ENCODE measurements at regions not wholly inside any gene's neighbourhood (a gene's known extent, or its start where the extent isn't known, plus 50 kb on each side); places are given as distances from the start of the nearest gene placed in this dataset.
A peak's percentile ranks its signal among the peaks of the same experiment; 100 is the strongest.
"Not testable (repeated sequence)": the region's sequence is repeated elsewhere in the genome, so short reads cannot be mapped to it uniquely, and the experiment has no call there.

DNA sequence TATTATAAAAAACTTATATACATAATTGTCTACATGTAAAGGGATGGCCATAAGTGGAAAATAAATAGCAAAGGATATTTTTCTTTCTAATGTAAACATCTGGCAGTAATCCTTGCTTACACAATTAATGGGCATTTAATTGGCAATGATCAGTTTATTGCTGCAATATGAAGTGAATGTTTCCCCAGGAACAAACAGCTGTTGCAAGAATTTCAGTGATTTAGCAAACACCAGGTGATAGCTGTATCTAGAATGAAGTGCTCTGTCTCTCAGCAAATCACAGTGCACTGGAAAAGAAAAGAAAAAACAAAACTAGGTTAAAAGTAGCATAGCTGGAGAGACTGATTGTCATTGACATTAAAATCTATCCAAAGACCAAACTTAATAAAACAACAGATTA lies 594.5 kb upstream of the ARRDC3 start:
- no peak for DNase-seq
- in situ Hi-C loops (cut with MboI; ENCODE audit: low pct_unique_long_range_greater_than_20kb, low sequenced_read_pairs), result no loop called here

DNA sequence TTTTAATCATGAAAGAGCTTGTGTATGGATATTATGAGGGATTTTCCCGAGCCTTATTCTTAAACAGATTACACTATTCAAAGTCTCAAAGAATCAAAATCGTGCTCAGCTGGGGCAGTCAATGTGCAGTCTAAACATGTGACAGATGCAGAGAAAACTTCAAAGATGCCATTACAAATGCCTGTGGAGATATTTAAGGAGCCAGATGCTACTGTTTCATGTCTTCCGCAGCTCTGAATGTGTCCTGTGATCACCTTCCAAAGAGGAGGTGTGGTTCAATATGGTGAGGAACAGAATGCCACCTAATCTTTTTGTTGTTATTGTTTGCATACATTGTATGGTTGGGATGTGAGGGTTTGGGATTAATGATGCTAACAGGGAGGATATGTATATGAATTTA lies 593.3 kb upstream of the ARRDC3 start:
- in situ Hi-C loops (cut with MboI; ENCODE audit: low pct_unique_long_range_greater_than_20kb, low sequenced_read_pairs), result no loop called here
- no peak for DNase-seq

DNA sequence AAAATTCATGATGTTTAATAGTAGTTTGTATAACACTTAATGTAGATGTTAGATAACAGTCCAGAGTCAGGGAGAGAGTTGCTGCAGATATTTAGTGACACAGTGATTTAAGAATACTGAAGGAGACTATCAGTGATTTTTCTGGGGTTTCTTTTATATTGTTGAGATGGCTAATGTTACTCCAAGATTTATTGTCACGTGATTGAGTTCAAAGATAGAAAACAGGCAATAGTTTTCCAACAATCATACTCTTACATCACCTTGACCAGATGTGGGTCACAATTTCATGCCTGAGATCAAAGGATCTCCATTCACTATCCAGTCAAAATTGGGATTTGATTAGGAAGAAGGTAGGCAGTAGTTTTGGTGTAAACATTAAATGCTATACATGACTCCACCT lies 580.0 kb upstream of the ARRDC3 start:
- no peak for DNase-seq
- in situ Hi-C loops (cut with MboI; ENCODE audit: low pct_unique_long_range_greater_than_20kb, low sequenced_read_pairs), result no loop called here

DNA sequence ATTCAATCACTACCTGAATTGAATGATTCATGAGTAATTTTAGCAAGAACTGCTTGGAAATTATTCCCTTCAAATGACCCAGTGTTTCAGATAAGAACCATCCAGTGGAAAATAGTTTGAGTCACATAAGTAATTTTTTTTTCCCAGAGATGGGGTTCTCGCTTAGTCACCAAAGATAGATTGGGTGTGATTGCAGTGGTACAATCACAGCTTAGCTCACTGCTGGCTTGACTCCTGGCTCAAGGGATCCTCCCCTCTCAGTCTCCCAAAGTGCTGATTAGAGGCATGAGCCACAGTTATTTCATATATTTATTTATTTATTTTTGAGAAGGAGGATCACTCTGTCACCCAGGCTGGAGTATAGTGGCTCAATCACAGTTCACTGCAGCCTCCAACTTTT lies 574.5 kb upstream of the ARRDC3 start:
- DNase-seq, result no peak
- in situ Hi-C loops (cut with MboI; ENCODE audit: low pct_unique_long_range_greater_than_20kb, low sequenced_read_pairs), result no loop called here

DNA sequence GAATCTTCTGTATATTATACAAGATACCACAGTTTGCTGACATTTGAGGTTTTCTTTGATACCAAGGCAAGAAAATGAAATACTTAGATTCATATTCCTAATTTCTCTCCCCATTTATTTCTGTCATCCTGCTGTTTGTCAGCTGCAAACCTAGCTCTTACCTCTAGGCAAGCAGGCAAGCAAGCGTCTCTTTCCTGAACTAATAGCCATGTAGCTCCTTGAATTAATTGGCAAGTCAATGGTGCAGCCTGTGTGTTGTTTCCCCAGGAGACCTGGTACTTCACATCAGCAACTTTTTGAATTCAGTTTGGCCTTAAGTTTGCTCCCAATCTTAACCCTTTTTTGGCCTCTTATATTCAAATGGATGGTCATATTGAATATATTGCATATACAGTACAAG lies 573.6 kb upstream of the ARRDC3 start:
- in situ Hi-C loops (cut with MboI; ENCODE audit: low pct_unique_long_range_greater_than_20kb, low sequenced_read_pairs), result no loop called here
- DNase-seq, result no peak

DNA sequence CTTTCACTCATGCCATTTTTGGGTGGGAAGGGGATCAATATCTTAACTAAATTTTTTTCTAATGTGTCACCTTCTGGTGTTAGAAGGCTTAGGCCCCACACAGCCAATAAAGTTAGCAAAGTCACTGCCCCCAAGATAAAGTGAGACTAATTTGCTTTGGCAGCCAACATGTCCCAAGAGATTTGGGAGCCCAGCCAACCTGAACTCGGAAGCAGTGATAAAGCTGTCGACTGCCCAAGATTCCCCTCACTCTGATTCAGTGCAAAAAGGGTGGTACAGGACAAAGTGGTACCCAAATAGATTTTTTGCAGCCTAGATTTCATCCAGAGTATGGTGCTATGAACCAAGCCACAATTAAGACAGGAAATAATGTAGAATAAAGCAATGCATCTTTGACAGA lies 572.5 kb upstream of the ARRDC3 start:
- in situ Hi-C loops (cut with MboI; ENCODE audit: low pct_unique_long_range_greater_than_20kb, low sequenced_read_pairs), result no loop called here
- DNase-seq, result no peak

DNA sequence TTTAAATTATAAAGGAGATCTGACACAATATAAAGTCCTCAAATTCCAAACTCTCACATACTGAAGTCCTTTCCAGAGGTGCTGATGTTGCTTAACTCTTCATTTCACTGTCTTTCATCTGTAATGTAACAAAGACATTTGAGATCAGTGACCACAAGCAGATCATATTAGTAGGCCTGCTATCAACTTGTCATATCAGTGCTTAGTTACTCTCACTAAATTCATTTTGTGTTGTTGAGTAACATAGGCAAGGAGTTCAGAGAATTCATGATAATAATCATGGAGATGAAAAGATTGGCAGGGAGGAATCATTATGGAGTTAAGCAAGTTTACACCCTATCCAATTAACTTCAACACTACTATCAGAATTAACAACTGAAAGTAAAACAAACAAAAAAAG lies 571.0 kb upstream of the ARRDC3 start:
- in situ Hi-C loops (cut with MboI; ENCODE audit: low pct_unique_long_range_greater_than_20kb, low sequenced_read_pairs), result no loop called here

DNA sequence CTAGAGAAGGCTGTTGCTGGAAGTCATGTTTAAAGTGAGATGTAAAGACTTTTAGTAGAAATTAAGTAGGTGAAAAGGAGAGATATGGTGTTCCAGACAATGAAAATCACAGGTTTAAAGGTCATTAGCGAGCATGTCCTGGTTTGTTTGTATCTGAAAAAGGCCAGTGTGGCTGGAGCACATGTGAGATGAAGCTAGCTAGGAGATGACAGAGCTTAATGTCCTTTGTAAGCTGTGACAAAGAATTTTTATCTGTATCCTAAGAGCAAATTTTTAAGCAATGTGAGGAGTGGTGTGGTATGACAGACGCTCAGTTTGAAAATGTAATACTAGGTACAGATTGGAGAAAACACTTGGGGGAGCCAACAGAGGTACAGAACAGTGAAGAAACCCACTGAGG lies 567.2 kb upstream of the ARRDC3 start:
- in situ Hi-C loops (cut with MboI; ENCODE audit: low pct_unique_long_range_greater_than_20kb, low sequenced_read_pairs), result no loop called here
- no peak for DNase-seq

More for the DNA sequence above, 571.0 kb upstream of the ARRDC3 start:
- DNase-seq, result no peak

DNA sequence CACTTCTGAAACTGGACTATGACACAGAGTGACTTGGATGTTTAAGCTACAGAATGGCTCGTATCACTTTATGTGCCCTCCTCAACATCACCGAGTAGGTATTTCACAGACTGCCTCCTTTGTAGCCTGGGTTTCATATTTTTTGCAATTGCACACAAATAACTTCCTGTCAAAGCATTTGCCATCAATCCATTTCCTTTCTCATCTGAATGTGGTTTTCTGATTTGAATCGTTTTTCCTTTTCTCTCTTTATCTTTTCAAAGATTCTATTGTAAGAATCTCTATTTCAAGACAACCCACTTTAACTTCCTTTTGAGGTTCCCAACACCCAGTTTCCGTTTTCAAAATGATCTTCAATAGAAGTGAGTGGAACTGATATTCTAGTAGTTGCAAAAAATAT lies 563.8 kb upstream of the ARRDC3 start:
- no peak for DNase-seq
- in situ Hi-C loops (cut with MboI; ENCODE audit: low pct_unique_long_range_greater_than_20kb, low sequenced_read_pairs), result no loop called here

DNA sequence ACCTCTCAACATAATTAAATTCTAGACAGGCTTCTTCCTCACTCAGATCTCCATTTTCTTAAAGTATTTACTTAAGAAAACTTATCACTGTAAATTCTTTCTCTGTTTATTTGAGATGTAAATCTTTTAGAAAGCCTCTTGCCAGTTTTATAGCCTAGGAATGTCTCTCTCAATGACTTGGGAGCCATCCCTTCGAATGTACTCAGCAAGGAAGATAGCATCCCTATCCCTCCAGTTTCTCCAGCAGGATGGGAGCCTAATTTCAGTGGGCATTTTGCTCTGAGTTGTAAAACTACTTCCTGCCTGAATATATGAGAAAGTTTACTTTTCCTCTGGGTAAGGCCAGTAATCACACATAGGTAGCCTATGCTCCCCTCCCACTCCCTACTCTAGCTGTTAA lies 558.5 kb upstream of the ARRDC3 start:
- DNase-seq, result no peak
- in situ Hi-C loops (cut with MboI; ENCODE audit: low pct_unique_long_range_greater_than_20kb, low sequenced_read_pairs), result no loop called here

DNA sequence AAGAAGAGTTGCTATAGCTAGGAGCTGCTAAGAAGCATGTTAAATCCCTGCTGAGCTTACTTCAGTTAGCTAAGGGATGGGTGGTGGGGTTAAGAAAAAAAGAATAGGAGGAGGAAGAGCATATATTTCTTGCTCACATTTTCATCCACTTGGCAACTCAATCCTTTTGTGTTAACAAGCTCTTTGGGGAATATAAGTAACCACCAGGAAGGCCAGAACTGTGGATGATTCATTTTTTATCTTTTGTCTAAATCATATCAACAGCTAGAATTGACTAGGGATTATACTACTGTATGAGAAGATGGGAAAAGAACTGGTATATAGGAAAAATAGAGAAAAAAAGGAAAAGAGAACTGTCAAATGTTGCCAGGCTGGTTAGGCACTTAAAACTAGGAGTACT lies 555.3 kb upstream of the ARRDC3 start:
- in situ Hi-C loops (cut with MboI; ENCODE audit: low pct_unique_long_range_greater_than_20kb, low sequenced_read_pairs), result no loop called here
- DNase-seq, result no peak

DNA sequence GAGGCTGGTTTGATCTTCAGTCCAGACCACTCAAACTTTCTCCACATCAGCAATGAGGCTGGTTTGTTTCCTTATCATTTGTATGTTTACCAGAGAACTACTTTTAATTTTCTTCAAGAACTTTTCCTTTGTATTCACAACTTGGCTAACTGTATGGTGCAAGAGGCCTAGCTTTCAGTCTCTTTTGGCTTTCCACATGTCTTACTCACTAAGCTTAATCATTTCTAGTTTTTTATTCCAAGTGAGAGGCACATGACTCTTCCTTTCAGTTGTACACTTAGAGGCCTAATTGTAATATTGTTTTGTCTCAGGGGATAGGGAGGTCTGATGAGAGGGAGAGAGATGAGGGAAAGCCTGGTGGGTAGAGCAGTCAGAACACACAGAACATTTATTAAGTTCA lies 554.0 kb upstream of the ARRDC3 start:
- no peak for DNase-seq
- in situ Hi-C loops (cut with MboI; ENCODE audit: low pct_unique_long_range_greater_than_20kb, low sequenced_read_pairs), result no loop called here

DNA sequence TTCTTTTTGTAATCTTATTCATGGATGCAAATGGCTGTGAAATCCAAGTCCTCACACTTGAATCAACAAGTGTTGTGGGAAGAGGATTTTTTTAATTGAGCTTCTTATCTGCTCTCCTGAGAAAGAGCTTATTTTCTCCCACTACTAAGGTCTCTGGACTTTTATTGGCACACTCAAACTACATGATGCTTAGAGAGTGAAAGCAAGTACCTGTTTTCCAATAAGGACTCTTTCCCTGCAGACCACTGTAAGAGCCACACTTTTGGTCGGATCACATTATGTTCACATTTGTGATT lies 546.4 kb upstream of the ARRDC3 start:
- DNase-seq, result peak; percentile 3
- in situ Hi-C loops (cut with MboI; ENCODE audit: low pct_unique_long_range_greater_than_20kb, low sequenced_read_pairs), result no loop called here

DNA sequence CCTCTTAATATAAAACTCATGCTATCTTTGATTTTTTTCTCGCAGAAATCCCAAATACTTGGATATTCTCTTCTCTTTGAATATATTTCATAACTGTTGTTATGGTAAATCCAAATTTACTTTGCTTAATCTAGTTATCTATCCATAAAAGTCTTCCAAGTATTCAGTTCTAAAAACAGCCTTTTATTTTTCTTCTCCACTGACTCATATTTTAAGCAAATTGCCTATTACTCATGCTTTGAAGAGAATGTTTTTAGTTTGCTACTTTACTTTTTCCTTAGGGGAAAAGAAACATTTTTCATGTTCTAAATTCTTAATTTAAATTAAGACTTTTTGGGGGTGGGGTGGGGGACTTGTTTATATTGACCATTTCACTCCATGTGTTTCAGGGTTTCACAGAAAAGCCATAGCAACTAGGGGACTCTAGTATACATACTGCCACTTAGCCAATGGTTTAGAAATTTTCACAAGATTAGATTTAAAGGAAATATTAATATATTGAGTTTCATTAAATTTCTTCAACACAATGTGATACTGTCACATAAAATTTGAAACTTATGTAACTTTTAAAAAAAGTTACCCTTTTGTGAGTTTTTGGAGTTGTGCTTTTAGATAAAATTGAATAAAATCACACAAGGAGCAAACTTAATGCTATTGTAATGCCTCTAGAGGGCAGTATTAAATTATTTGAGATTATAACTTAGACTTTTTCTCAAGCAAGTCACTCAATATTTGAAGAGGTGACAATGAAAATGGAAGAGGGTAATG lies 545.8 kb upstream of the ARRDC3 start:
- in situ Hi-C loops (cut with MboI; ENCODE audit: low pct_unique_long_range_greater_than_20kb, low sequenced_read_pairs), result no loop called here
- DNase-seq, result peak; percentile 24

DNA sequence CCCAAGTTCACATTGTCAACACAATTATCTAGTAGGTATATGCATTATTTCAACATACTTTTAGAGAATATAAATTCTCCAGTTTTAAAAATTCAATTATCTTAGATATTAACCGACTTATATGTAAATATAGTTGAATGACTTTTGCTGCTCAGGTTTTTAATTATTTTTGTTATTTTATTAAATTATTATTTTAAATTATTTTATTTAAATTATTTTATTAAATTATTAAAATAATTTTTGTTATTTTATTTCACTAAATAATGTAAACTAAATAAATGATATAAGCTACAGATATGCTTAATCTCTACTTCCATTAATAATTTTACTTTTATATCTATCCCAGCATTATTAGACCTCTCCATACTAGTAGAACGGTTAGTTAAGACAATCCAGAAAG lies 544.3 kb upstream of the ARRDC3 start:
- no peak for DNase-seq
- in situ Hi-C loops (cut with MboI; ENCODE audit: low pct_unique_long_range_greater_than_20kb, low sequenced_read_pairs), result no loop called here

DNA sequence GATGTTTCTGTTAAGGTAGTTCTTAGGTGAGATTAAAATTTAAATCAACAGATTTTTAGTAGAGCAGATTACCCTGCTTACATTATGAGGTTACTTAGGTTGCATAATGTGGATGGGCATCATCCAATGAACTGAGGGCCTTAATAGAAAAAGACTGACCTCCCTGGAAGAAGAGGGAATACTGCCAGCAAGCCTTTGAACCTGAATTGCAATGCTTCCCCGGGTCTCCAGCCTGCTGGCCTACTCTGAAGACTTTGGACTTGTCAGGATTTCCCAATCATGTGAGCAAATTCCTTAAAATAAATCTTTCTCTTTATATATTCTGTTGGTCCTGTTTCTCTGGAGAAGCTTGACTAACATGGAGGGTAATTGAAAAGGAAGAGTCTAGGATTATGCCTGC lies 542.1 kb upstream of the ARRDC3 start:
- DNase-seq, result no peak
- in situ Hi-C loops (cut with MboI; ENCODE audit: low pct_unique_long_range_greater_than_20kb, low sequenced_read_pairs), result no loop called here

DNA sequence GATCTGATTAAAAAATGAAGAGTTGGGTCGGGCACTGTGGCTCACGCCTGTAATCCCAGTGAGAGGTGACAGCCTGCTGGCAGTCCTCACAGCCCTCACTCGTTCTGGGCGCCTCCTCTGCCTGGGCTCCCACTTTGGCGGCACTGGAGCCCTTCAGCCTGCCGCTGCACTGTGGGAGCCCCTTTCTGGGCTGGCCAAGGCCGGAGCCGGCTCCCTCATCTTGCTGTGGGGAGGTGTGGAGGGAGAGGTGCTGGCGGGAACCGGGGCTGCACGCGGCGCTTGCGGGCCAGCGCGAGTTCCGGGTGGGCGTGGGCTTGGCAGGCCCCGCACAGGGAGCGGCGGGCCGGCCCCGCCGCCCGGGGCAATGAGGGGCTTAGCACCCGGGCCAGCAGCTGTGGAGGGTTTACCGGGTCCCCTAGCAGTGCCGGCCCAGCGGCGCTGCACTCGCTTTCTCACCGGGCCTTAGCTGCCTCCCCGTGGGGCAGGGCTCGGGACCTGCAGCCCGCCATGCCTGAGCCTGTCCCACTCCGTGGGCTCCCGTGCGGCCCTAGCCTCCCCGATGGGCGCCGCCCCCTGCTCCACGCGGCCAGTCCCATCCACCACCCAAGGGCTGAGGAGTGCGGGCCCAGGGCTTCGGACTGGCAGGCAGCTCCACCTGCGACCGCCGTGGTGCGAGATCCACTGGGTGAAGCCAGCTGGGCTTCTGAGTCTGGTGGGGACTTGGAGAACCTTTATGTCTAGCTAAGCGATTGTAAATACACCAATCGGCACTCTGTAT lies 534.1 kb upstream of the ARRDC3 start:
- in situ Hi-C loops (cut with MboI; ENCODE audit: low pct_unique_long_range_greater_than_20kb, low sequenced_read_pairs); DNase-seq: not testable (repeated sequence)

DNA sequence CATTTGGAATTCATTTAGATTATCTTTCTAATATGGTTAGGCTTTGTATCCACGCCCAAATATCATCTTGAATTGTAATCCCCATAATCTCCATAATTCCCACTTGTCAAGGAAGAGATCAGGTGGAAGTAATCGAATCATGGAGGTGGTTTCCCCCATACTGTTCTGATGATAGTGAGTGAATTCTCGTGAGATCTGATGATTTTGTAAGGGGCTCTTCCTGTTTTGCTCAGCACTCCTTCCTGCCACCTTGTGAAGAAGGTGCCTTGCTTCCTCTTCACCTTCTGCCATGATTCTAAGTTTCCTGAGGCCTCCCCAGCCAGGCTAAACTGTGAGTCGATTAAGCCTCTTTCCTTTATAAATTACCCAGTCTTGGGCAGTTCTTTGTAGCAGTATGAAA lies 527.5 kb upstream of the ARRDC3 start:
- DNase-seq, result no peak
- in situ Hi-C loops (cut with MboI; ENCODE audit: low pct_unique_long_range_greater_than_20kb, low sequenced_read_pairs), result no loop called here

DNA sequence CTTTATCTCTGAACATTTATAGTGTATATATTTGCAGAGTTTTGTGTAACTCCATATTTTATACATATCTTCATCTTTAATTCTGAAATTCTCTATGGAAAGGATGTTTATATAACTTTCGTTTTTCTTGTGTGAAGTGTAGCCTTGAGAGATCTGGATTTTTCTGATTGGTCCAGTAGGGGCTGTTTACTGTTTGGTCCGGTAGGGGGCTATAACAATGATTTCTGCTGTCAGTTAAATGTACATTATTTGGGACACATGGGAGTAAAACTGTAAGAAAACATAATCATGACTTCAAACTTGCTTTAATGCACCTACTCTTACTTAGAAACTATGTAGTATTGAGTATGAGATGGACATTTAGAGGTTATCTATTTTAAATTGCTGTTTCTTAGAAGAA lies 527.1 kb upstream of the ARRDC3 start:
- DNase-seq, result no peak
- in situ Hi-C loops (cut with MboI; ENCODE audit: low pct_unique_long_range_greater_than_20kb, low sequenced_read_pairs), result no loop called here

DNA sequence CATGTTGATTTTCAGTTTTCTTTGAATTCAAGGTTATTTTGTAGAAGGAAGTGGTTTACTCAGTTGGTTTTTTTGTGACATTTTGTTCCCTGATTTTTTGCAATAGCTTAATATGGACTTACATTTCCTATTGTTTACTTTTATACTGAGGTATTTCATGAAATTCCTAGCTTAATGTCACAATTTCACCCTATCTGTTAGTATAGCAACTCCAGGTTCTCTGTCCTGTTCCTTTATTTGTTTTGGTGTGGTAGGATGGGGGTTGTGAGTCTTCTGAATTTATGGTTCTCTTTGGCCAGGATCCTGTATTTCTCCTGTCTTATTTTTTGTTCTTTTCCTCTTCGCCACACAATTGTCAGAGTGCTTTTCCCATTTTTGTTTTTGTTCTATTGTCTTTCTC lies 523.4 kb upstream of the ARRDC3 start:
- DNase-seq, result no peak
- in situ Hi-C loops (cut with MboI; ENCODE audit: low pct_unique_long_range_greater_than_20kb, low sequenced_read_pairs), result no loop called here

DNA sequence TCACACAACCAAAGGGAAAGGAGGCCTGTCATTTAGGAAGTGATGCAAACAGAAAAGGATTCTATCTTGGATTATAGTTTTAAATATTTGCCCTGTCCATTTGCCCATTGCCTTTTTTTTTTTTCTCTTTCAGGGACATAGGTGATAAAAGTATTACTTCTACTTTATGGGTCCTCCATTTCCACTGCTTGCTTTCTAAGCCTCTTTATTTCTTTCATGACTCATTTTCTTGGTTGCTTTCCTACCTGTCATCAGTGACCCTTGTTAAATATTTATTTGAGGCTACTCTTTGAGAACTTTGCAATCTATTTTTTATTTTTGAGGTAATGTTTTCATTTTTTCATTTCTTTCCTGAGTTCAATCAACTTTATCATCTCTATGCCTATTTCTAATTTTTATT lies 522.9 kb upstream of the ARRDC3 start:
- no peak for DNase-seq
- in situ Hi-C loops (cut with MboI; ENCODE audit: low pct_unique_long_range_greater_than_20kb, low sequenced_read_pairs), result no loop called here

Measured in KBM-7 (cell line).